Nephron progenitor cell (in vitro differentiated cells): ENCODE measurements at regions not wholly inside any gene's neighbourhood (a gene's known extent, or its start where the extent isn't known, plus 50 kb on each side); places are given as distances from the start of the nearest gene placed in this dataset.
A peak's percentile ranks its signal among the peaks of the same experiment; 100 is the strongest.
"Not testable (repeated sequence)": the region's sequence is repeated elsewhere in the genome, so short reads cannot be mapped to it uniquely, and the experiment has no call there.

Source experiments
- DNase-seq: peaks from one replicate; pipeline ENCODE4 v3.0.0; 2021
- H3K27ac Mint-ChIP-seq: 2 replicates; pipeline ENCODE4 v1.8.0; 2021; ENCODE audit warnings: mild to moderate bottlenecking, moderate library complexity, mixed read lengths
- H3K27me3 Mint-ChIP-seq: 2 replicates; pipeline ENCODE4 v1.8.0; 2021; ENCODE audit warnings: mild to moderate bottlenecking, low read depth, mixed read lengths; ENCODE audit not compliant: poor library complexity
- H3K36me3 Mint-ChIP-seq: 2 replicates; pipeline ENCODE4 v1.8.0; 2021; ENCODE audit warnings: low read depth, mixed read lengths
- H3K4me1 Mint-ChIP-seq: 2 replicates; pipeline ENCODE4 v1.8.0; 2021; ENCODE audit warnings: mixed read lengths
- H3K4me3 Mint-ChIP-seq: 2 replicates; pipeline ENCODE4 v1.8.0; 2021; ENCODE audit warnings: mild to moderate bottlenecking, moderate library complexity, mixed read lengths
- H3K9me3 Mint-ChIP-seq: 2 replicates; pipeline ENCODE4 v1.8.0; 2021; ENCODE audit warnings: mild to moderate bottlenecking, moderate library complexity, mixed read lengths
- CTCF ChIP-seq: fragments of 200-600 bp; sonication (generic); IDR thresholded peaks from 2 replicates; pipeline ENCODE4 v1.5.0; 2021; ENCODE audit warnings: antibody characterized with exemption

GRCh38 chr10:3559011-3559410 lies 226.0 kb downstream of the KLF6 start:
- Mint-ChIP-seq H3K27me3 (peaks cover 6% of the 10 kb centered on the region), H3K9me3 (peaks cover 8% of the 10 kb centered on the region), H3K27ac (no peak overlapping the region), H3K36me3 (no peaks in the 10 kb centered on the region), H3K4me3 (no peak overlapping the region), H3K4me1 (peaks cover 5% of the 10 kb centered on the region)
- TF ChIP-seq CTCF, result no peak
- DNase-seq, result no peak

- not testable (repeated sequence) for DNase-seq
These were observed 228.6 kb downstream of the KLF6 start for GRCh38 chr10:3556191-3557017.

DNA sequence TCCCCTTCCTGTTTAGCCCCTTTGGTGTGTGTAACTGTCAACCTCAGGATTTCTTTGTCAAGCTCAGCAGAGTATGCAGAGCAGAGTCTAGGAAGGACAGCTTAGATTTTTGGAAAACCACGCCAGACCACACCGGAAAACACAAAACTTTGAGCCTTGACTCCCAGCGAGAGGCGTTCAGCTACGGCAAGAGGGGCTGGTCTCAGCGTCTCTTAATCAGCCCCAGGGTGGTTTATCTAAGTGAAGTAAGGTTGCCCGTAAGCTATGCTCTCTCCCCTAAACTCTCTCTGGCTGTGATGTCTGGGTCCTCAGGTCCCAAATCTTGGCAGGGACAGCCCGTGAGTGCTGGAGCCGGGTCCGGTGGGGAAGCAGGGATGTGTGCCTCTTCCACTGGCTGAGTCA lies 230.9 kb downstream of the KLF6 start:
- no peak for TF ChIP-seq CTCF
- Mint-ChIP-seq H3K4me1 (peaks cover 19% of the 10 kb centered on the region), H3K27me3 (peaks cover 2% of the 10 kb centered on the region), H3K9me3 (peaks cover 8% of the 10 kb centered on the region), H3K36me3 (no peaks in the 10 kb centered on the region), H3K4me3 (no peak overlapping the region), H3K27ac (peak overlapping the region; percentile 74)
- DNase-seq, result no peak

More at GRCh38 chr10:3556191-3557017, 228.6 kb downstream of the KLF6 start:
- not testable (repeated sequence) for H3K36me3 Mint-ChIP-seq, H3K27me3 Mint-ChIP-seq, H3K27ac Mint-ChIP-seq, H3K9me3 Mint-ChIP-seq, H3K4me3 Mint-ChIP-seq
- H3K4me1 Mint-ChIP-seq, result peaks cover 16% of the 10 kb centered on the region

DNA sequence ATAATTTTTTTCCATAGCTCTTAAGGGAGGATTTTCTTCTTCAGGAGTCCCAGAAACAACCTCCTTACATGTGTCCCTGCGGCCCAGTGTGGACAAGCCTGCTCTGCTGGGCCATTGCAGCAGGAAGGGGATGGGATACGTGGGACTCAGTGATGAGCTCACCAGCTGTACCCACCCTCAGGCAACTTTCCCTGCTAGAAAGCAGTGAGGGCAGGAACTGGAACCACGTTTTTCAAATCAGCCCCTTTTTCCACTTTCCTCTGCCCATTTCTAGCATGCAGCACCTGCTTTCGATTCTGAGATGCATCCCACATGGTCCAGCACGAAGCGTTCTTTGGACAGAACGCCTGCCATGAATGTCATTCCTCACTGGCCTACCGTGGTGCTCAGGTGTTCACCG lies 232.7 kb downstream of the KLF6 start:
- Mint-ChIP-seq H3K4me3 (no peak overlapping the region), H3K4me1 (peaks cover 19% of the 10 kb centered on the region), H3K9me3 (peaks cover 20% of the 10 kb centered on the region), H3K27me3 (peaks cover 5% of the 10 kb centered on the region), H3K36me3 (no peaks in the 10 kb centered on the region), H3K27ac (no peak overlapping the region)
- TF ChIP-seq CTCF, result no peak
- DNase-seq, result no peak

DNA sequence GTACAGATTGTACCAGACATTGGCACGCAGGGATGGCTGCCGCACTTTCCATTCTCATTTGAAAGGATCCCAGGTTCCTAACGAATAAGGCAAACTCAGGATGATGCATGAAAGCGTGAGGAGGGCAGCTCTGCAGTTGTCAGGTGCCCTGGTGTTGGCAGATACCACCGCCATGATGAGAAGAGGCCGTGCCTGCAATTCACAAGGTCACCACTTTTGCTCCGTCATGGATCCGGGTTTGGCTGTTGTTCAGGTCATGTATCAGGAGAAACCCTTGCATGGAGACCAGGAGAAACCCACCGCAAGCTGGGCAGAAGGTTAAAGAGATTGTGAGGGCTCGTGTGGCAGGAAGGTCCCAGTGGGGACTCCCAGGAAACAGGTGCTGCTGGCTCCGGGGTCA lies 233.2 kb downstream of the KLF6 start:
- Mint-ChIP-seq H3K36me3 (no peaks in the 10 kb centered on the region), H3K9me3 (peaks cover 17% of the 10 kb centered on the region), H3K4me3 (no peak overlapping the region), H3K27ac (no peak overlapping the region), H3K27me3 (peaks cover 5% of the 10 kb centered on the region), H3K4me1 (peaks cover 19% of the 10 kb centered on the region)
- TF ChIP-seq CTCF, result no peak
- DNase-seq, result no peak

- DNase-seq, result no peak
- H3K9me3 Mint-ChIP-seq, result peaks cover 27% of the 10 kb centered on the region
- TF ChIP-seq CTCF, result no peak
- H3K27ac Mint-ChIP-seq, result no peak overlapping the region
- no peaks in the 10 kb centered on the region for H3K36me3 Mint-ChIP-seq
- H3K4me3 Mint-ChIP-seq, result no peak overlapping the region
- peaks cover 5% of the 10 kb centered on the region for H3K27me3 Mint-ChIP-seq
- peaks cover 18% of the 10 kb centered on the region for H3K4me1 Mint-ChIP-seq
These were observed 235.9 kb downstream of the KLF6 start for GRCh38 chr10:3549118-3549517.
